ENCODE measurements at regions not wholly inside any gene's neighbourhood (a gene's known extent, or its start where the extent isn't known, plus 50 kb on each side); places are given as distances from the start of the nearest gene placed in this dataset.

DNA sequence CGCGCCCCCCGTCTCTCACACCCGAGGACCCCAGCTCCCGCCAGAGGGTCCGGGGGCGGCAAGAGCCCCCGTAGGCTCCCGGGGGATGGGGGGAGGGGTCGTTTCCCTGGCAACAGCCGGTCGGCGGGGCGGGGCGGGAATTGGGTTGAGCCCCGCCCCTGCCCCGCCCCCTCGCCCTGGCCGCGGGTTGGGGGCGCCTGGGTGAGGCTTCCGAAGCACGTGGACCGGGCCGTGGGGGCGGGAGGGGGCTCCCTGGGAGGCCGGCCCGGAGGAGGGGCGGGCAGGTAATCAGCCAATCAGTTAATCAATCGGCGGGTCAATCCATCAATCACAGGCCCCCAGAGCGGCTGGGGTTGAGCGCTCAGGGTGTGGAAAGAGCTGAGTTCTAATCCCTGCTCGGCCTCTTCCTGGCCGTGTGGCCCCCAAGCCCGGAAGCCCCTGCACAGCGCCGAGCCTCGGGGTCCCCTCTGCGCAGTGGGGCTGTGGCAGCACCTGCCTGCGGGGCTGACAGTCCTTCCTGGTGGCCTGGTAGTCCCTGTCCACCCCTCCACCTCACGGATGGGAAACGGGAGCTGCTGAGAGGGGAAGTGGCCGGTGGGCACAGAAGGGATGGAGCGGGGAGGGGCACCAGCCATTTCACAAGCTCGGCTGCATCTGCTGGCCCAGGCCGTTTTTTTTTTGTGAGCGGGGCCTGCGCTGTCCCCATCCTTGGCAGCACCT is 174.2 kb upstream of the IER5L start:
- no peaks in the 10 kb centered on the region for H3K9me3 ChIP-seq
- H3K4me3 ChIP-seq = no peak overlapping the region
- no peaks in the 10 kb centered on the region for H3K27me3 ChIP-seq
- DNase-seq = no peak
- H3K36me3 ChIP-seq = no peaks in the 10 kb centered on the region

DNA sequence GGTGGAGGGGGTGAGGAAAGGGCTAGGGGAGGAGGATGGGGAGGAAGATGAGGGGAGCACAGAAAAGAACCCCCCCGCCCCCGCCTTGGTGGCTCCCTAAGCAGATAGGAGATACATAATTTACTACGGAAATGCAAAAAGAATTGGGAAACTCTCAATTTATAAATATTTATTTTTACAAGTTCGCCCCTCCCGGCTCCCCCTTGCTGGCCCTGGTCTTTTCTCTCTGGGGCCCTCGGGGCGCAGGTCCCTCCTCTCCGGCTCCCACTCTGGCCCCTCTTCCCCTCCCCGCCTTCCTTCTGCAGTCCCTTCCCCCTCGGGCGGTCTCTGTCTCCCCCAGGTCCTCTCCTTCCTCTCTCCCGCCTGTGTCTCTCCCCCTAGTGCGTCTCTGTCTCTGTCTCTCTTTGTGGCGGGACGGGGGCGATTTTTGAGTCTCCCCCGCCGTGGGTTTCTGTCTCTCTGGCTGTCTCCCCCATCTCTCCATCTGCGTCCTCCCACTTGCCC is 173.6 kb upstream of the IER5L start:
- H3K36me3 ChIP-seq = no peaks in the 10 kb centered on the region
- no peak overlapping the region for H3K4me3 ChIP-seq
- H3K27me3 ChIP-seq = no peaks in the 10 kb centered on the region
- no peaks in the 10 kb centered on the region for H3K9me3 ChIP-seq
- no peak for DNase-seq

DNA sequence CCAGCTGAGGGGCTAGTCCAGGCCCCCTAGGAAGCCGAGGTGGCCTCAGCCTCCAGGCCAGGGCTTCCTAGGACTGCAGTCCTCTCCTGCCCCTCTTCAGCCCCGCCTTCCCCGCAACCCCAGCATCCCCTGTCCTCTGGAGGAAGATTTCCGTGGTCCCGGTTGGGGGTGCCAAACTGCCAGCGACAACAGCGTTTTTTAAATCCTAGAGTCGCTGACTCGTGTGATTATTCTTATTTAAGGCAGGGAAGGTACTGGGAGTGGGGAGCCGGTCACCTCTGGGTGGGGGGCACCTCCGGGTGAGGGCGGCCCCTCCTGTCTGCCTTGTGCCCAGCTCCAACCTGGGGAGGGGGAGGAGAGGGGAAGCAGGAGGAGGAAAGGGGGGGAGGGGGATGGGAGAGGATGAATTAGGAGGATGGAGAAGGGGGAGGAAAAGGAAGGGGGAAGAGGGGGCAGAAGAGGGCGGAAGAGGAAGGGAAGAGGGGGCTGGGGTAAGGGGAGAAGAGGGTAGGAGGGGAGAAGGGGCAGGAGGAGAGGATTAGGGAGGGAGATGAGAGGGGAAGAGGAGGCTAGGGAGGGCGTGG is 173.1 kb upstream of the IER5L start:
- no peaks in the 10 kb centered on the region for H3K36me3 ChIP-seq
- no peak for DNase-seq
- H3K9me3 ChIP-seq = no peaks in the 10 kb centered on the region
- no peaks in the 10 kb centered on the region for H3K27me3 ChIP-seq
- H3K4me3 ChIP-seq = no peak overlapping the region

DNA sequence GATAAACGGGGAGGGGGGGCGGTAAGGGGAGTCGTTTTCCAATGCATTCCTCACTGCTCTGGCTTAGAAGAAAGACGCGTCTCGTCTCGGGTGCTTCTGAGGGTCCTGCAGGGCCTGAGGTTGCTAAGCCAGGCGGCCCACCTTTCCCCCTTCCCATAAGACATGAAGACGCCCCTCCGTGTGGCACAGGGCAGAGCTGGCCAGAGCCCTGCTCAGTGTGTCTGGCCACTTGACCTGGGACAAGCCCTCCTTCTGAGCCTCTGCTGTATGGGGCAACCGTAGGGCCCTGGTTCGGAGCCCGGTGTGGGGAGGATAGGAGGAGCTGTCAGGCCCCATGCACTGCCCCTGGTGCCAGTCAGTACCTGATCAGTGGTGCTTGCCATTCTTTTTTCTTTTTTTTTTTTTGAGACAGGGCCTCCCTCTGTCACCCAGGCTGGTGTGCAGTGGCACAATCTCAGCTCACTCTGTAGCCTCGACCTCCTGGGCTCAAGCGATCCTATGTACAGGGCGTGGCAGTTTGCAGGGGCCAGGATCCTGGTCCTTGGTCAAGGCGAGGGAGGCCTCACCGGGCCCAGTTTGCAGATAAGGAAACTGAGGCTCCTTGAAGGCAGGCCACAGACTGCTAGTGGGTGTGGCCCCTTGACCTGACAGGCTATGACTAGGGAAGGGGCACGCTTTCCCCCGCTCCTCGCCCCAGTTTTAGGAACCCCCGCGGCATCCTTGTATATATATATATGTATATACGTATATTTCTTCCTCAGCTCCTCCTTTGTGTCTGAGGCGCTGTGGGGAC is 172.3 kb upstream of the IER5L start:
- Histone ChIP-seq H3K9me3 (no peaks in the 10 kb centered on the region), H3K4me3 (no peak overlapping the region)
- no peak for DNase-seq

DNA sequence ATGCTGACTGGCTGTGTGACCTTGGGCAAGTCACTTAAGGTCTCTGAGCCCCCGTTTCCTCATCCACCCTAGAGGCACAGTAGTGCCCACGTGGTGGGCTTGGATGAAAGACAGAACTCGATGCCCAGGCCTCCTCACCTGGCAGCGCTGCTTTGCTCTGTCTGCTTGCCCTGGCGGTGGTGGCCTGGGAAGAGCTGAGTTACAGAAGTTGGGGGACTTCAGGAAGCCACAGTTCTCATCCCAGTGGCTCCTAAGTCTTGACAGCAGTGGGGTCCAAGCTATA is 171.5 kb upstream of the IER5L start:
- H3K4me3 ChIP-seq = no peak overlapping the region
- no peak for DNase-seq

More for the DNA sequence above, 172.3 kb upstream of the IER5L start:
- Histone ChIP-seq H3K36me3 (no peaks in the 10 kb centered on the region), H3K27me3 (no peaks in the 10 kb centered on the region)

DNA sequence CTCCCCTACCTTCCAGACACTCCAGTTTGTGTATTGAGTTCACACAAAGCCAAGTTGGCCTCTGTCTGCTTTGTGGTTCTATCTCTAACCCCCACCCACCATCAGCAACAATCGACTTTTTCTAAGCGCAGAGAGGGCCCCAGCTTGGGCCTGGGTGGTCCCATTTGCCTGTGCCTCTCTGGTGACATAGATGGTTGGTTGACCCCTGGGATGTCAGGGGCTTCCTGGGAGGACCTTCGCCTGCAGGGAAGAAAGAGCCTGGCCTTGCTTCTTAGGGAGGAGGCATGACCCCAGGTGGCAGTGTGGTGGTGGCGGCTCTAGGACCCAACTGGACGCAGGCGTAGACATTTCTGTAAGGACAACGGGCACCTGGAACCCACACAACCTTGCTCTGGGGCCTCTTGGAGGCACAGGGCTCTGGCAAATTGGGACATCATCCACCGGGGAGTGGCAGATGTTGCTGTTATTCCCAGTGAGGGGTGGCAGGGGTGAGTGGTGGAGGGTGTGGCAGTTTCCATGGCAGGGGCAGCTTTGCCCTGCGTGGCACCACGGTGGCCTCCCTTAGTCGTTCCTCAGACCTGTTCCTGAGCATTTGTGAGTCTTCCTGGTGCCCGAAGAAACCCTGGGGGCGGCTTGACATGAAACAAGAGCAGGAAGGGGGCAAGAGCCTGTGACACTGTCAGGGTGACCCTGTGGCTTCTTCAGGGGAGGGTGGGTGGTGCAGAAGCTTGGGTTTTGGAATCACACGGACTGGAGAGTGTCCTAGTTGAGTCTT is 171.0 kb upstream of the IER5L start:
- no peaks in the 10 kb centered on the region for H3K27me3 ChIP-seq
- no peak for DNase-seq
- no peak overlapping the region for H3K4me3 ChIP-seq
- H3K36me3 ChIP-seq = no peaks in the 10 kb centered on the region
- no peaks in the 10 kb centered on the region for H3K9me3 ChIP-seq

More for the DNA sequence above, 171.5 kb upstream of the IER5L start:
- H3K27me3 ChIP-seq = no peaks in the 10 kb centered on the region
- H3K9me3 ChIP-seq = no peaks in the 10 kb centered on the region
- no peaks in the 10 kb centered on the region for H3K36me3 ChIP-seq

DNA sequence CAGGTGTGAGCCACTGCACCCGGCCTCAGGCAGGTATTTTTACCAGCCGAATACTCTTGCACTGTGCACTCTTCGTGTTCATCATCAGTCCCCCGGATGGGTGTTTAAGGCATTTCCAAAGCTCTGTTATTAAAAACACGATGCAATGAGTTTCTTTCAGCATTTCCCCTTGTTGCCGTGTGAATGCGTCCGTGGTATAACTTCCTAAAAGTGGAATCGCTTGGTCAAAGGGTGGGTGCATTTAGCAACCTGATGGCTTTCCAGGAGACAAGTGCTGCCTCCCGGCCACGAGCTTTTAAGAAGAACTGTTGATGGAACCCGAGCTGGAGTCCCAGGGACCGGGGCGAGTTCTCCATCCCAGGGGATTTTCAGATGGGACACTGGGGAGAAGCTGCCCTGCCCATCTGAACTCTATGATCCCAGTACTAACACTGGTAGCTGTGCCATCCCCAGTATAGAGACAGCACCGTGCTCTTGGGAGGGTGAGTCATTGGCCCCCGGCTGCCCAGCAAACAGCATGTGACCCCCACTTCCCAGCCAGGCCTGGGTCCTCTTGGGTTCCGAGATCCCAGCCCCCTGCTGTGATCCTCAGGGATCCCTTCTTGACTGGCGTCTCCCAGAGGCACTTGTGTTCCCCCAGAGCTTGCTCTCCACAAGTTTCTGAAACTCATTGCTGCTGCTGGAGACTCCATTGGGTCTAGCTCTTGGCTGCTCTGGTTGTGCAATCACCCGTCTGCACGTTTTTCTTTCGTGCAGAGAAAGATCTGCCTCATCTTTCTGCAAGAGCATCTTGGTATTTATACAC is 169.5 kb upstream of the IER5L start:
- no peak for DNase-seq
- H3K4me3 ChIP-seq = no peak overlapping the region
- no peaks in the 10 kb centered on the region for H3K27me3 ChIP-seq

DNA sequence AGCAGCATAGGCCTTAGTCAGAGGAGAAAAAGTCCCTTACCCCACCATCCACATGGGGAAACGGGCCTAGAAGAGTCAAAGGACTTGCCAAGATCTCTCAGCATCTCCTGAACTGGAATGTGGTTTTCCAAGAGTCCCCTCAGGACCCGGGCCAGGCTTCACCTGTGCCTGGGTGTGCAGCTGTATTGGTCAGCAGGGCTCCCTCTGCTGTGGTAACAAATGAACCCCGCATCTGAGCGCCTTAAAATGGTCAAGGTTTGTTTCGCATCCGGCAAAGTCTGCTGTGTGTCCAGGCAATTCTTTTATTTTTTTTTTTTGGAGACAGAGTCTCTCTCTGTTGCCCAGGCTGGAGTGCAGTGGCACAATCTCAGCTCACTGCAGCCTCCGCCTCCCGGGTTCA is 168.0 kb upstream of the IER5L start:
- no peak for DNase-seq
- Histone ChIP-seq H3K9me3 (no peaks in the 10 kb centered on the region), H3K4me3 (no peak overlapping the region), H3K36me3 (no peaks in the 10 kb centered on the region), H3K27me3 (no peaks in the 10 kb centered on the region)

More for the DNA sequence above, 169.5 kb upstream of the IER5L start:
- no peaks in the 10 kb centered on the region for H3K36me3 ChIP-seq
- H3K9me3 ChIP-seq = no peaks in the 10 kb centered on the region

DNA sequence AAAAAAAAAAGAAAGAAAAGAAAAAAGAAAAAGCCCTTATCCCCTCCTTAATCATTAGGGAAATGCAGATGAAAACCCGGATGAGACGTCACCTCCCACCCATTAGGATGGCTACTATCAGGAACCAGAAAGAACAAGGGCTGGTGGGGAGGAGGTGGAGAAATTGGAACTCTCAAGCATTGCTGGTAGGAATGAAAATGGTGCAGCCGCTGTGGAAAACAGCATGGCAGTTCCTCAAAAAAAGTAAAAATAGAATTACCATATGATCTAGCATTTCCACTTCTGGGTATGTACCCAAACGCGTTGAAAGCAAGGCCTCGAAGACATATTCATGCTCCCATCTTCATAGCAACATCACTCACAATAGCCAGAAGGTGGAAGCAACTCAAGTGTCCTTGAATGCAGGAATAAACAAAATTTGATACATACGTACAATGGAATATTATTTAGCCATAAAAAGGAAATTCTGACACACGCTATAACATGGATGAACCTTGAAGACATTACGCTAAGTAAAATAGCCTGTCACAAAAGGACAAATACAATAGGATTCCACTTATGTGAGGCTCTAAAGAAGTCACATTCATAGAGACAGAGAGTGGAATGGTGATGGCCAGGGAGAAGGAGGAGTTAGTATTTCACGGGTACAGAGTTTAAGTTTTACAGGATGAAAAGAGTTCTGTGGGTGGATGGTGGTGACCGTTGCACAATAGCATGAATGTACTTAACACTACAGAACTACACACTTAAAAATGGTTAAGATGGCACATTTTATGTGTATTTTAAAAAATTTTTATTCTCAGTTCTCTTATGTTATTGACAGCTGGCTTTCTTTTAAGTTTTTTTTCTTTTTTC is 166.8 kb upstream of the IER5L start:
- Histone ChIP-seq H3K36me3 (no peaks in the 10 kb centered on the region), H3K4me3 (no peak overlapping the region), H3K9me3 (no peaks in the 10 kb centered on the region), H3K27me3 (no peaks in the 10 kb centered on the region)
- no peak for DNase-seq

DNA sequence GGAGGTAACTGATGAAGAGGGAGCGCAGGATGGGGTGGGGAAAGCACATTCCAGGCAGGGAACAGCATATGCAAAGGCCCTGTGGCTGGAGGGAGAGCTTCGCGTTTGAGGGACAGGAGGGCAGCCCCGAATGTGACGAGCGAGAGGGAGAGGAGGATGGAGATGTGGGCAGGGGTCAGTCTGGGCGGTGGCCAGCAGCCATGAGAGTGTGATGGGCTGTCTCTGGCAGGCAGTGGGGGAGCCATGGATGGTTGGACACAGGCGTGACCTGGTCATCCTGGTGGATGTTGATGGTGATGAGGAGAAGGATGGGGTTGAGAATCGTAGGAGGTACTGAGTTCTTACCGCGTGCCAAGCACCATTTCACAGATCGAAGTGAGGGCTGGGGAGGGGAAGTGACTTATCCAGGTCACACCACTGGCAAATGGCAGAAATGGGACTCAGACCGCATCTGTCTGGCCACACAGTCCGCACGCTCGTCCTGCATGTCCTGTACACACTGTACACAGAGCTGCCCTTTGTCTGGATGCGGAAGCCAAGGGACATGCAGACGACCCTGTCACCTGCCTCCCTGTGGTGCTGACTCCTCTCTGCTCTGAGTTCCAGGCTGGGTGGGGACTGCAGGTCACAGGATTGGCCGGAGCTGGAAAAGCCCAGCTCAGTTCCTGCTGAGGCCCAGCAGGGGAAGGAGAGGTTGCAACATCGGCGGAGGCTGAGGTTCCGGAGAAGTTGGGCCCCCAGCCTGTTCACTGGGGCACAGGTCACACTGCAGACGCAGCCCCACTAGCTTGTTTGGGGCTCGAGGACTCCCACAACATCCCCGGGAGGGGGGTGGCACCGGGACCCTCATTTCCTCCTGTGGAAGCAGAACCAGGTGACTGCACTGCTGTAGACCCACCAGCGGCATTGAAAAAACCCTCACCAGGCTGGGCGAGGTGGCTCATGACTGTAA is 165.6 kb upstream of the IER5L start:
- H3K4me3 ChIP-seq = no peak overlapping the region
- H3K27me3 ChIP-seq = no peaks in the 10 kb centered on the region
- no peaks in the 10 kb centered on the region for H3K9me3 ChIP-seq
- no peak for DNase-seq
- H3K36me3 ChIP-seq = no peaks in the 10 kb centered on the region

DNA sequence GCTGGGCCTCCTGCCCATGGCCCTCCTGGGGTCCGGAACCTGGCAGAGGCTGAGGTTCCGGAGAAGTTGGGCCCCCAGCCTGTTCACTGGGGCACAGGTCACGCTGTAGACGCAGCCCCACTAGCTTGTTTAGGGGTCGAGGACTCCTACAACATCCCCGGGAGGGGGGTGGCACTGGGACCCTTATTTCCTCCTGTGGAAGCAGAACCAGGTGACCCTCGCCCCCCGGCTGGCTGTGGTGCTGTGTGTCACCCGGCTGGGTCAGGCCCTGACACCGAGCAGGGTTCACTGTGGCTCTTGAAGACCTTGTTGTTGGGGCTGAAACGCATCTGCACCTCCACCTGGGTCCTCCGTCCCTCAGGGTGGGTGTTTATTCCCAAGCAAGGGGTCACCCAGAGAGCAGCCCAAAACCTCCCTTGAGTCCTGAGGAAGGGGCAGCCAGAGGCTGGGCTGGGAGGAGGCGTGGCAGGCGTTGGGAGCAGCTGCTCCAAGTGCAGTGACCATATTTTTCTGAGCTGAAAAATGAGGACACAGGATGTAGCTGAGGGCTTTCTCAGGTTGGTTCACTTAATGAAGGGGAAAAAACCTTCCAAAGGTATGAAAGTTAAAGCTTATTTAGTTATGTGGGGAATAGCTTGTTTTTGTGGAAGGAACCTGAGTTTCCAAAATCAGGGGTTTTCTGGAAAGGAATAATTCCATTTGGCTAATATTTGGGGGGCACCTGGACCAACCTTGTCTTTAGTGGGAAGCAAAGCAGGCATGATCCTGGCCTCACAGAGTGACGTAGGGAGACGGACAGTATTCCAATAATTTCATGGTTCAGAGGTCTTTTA is 164.7 kb upstream of the IER5L start:
- Histone ChIP-seq H3K36me3 (no peaks in the 10 kb centered on the region), H3K27me3 (no peaks in the 10 kb centered on the region), H3K4me3 (no peak overlapping the region), H3K9me3 (no peaks in the 10 kb centered on the region)
- DNase-seq = no peak

DNA sequence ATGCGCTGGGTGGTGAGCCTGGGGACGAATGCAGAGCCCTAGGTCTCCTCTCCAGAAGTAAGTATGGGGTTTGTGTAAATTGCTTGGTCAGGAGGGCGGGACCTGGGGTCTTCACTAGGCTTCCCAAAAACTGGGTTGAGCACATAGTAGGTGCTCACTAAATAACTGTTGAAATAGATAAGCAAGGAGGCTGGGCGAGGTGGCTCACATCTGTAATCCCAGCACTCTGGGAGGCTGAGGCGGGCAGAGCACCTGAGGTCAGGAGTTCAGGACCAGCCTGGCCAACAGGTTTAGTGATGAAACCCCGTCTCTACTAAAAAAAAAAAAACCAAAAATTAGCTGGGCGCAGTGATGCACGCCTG is 163.9 kb upstream of the IER5L start:
- Histone ChIP-seq H3K4me3 (no peak overlapping the region), H3K9me3 (no peaks in the 10 kb centered on the region), H3K27me3 (no peaks in the 10 kb centered on the region), H3K36me3 (no peaks in the 10 kb centered on the region)
- no peak for DNase-seq

DNA sequence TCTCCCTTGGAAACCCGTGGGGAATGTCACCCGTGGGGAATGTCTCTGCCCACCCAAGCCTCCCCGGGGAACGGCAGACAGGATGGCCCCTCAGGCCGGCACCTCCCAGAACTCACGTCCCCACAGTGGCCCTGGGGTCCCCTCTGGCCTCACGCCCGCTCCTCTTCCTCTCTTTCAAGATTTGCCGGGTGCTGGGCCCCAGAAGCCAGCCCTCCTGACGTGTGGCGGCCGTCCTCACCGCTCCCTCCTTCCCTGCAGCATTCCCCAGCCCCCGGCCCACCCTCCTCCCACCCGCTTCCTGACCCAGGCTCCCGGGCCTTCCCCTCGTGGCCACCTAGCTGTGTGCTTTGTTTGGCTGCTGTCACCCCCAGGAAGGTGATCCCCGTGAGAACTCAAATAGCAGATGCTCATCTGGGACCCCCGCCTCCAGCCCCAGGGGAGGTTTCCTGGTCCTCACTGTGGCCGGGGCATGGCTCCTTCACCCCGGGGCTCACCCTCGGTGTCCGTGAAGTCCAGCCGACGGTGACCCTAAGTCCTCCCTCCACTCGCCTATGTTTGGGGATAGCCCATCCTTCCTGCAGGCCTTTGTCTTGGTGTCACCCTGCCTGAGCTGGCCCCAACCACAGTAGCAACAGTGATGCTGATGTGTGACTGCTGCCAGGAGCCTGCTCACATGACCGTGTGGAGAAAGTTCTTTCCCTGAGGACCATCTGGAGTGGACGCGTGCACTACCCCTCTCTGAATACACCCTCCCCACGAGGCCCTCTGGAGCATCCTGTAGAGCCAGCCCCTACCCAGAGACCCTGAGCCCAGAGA is 163.3 kb upstream of the IER5L start:
- Histone ChIP-seq H3K9me3 (no peaks in the 10 kb centered on the region), H3K27me3 (no peaks in the 10 kb centered on the region), H3K4me3 (no peak overlapping the region), H3K36me3 (no peaks in the 10 kb centered on the region)
- no peak for DNase-seq
